ENCODE measurements at regions not wholly inside any gene's neighbourhood (a gene's known extent, or its start where the extent isn't known, plus 50 kb on each side); places are given as distances from the start of the nearest gene placed in this dataset.

DNA sequence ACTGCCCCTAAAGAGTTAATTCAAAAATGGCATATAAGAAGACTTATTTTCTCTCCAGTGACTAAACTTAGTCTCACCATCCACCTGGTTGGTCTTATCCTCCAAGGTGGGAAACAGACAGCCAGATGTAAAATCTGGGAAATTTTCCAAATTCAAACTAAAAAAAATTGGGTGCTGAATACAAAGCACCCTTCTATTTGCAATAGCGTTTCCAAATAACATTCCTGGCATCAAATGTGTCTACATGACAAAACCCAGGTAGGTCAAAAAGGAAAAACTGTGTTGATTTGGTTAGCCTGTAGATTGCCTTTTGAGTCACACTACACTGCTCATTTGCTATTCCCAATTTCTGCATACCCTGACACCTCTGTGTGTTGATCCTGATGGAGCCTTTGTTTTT is 252.2 kb downstream of the NR2F1-AS1 start:
- TF ChIP-seq, protein P1, sequence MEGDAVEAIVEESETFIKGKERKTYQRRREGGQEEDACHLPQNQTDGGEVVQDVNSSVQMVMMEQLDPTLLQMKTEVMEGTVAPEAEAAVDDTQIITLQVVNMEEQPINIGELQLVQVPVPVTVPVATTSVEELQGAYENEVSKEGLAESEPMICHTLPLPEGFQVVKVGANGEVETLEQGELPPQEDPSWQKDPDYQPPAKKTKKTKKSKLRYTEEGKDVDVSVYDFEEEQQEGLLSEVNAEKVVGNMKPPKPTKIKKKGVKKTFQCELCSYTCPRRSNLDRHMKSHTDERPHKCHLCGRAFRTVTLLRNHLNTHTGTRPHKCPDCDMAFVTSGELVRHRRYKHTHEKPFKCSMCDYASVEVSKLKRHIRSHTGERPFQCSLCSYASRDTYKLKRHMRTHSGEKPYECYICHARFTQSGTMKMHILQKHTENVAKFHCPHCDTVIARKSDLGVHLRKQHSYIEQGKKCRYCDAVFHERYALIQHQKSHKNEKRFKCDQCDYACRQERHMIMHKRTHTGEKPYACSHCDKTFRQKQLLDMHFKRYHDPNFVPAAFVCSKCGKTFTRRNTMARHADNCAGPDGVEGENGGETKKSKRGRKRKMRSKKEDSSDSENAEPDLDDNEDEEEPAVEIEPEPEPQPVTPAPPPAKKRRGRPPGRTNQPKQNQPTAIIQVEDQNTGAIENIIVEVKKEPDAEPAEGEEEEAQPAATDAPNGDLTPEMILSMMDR (conservative IDR thresholded peaks at IDR 0.05 in 1 of 2, IDR thresholded peaks at IDR 0.05 in 1 of 2; ENCODE audit: low read depth in 1 of 2, low read length in 2 of 2), result no peak
- no peak for TF ChIP-seq EZH2 (IDR thresholded peaks at IDR 0.05; ENCODE audit: low read length, missing control alignments)

All from fibroblast of lung (primary cell).